WERI-Rb-1 (cell line): ENCODE measurements at regions not wholly inside any gene's neighbourhood (a gene's known extent, or its start where the extent isn't known, plus 50 kb on each side); places are given as distances from the start of the nearest gene placed in this dataset.

Experiments
- DNase-seq: peaks from one replicate; pipeline ENCODE4 v3.0.0-alpha.2; 2020
- H3K27ac ChIP-seq: fragments of 250-450 bp; sonication (Bioruptor Pico); 2 replicates; pipeline ENCODE4 v1.5.1; 2020; ENCODE audit warnings: mild to moderate bottlenecking, moderate library complexity
- H3K27me3 ChIP-seq: fragments of 250-450 bp; sonication (Bioruptor Pico); 2 replicates; pipeline ENCODE4 v1.5.1; 2021; ENCODE audit warnings: mild to moderate bottlenecking, low read depth, moderate library complexity; ENCODE audit not compliant: insufficient read depth, severe bottlenecking
- H3K36me3 ChIP-seq: fragments of 250-450 bp; sonication (Bioruptor Pico); 2 replicates; pipeline ENCODE4 v1.5.1; 2020; ENCODE audit warnings: mild to moderate bottlenecking, moderate library complexity
- H3K4me3 ChIP-seq: 2 replicates; pipeline ENCODE4 v1.5.1; 2011; ENCODE audit warnings: low read depth, mild to moderate bottlenecking, control low read depth, low read length
- H3K9me3 ChIP-seq: fragments of 250-450 bp; sonication (Bioruptor Pico); 2 replicates; pipeline ENCODE4 v1.5.1; 2021; ENCODE audit warnings: mild to moderate bottlenecking, moderate library complexity; ENCODE audit not compliant: severe bottlenecking
- CTCF ChIP-seq: IDR thresholded peaks from 2 replicates; pipeline ENCODE4 v1.5.1; 2011; ENCODE audit warnings: low read depth, mild to moderate bottlenecking, control low read depth, inconsistent platforms, low read length

- H3K27ac ChIP-seq = no peak overlapping the region
- H3K4me3 ChIP-seq = no peak overlapping the region
- H3K36me3 ChIP-seq = no peaks in the 10 kb centered on the region
- H3K9me3 ChIP-seq = no peaks in the 10 kb centered on the region
- TF ChIP-seq CTCF = no peak
- H3K27me3 ChIP-seq = no peaks in the 10 kb centered on the region
- no peak for DNase-seq
Observed at GRCh38 chr1:216914974-216915373, 191.7 kb upstream of the ESRRG start.

- TF ChIP-seq CTCF = no peak
Observed at GRCh38 chr1:216913976-216914375, 190.7 kb upstream of the ESRRG start.

GRCh38 chr1:216910081-216910840, 187.0 kb upstream of the ESRRG start:
- Histone ChIP-seq H3K27me3 (no peaks in the 10 kb centered on the region), H3K27ac (no peak overlapping the region), H3K4me3 (no peak overlapping the region), H3K36me3 (no peaks in the 10 kb centered on the region), H3K9me3 (no peaks in the 10 kb centered on the region)
- no peak for TF ChIP-seq CTCF
- DNase-seq = no peak

More at GRCh38 chr1:216913976-216914375, 190.7 kb upstream of the ESRRG start:
- Histone ChIP-seq H3K27me3 (no peaks in the 10 kb centered on the region), H3K4me3 (no peak overlapping the region), H3K36me3 (no peaks in the 10 kb centered on the region), H3K27ac (no peak overlapping the region), H3K9me3 (no peaks in the 10 kb centered on the region)
- DNase-seq = no peak

GRCh38 chr1:216908126-216908525, 184.9 kb upstream of the ESRRG start:
- no peak overlapping the region for H3K27ac ChIP-seq
- H3K36me3 ChIP-seq = no peaks in the 10 kb centered on the region
- DNase-seq = no peak
- H3K27me3 ChIP-seq = no peaks in the 10 kb centered on the region
- H3K4me3 ChIP-seq = no peak overlapping the region
- no peaks in the 10 kb centered on the region for H3K9me3 ChIP-seq
- TF ChIP-seq CTCF = no peak

GRCh38 chr1:216907100-216907499, 183.9 kb upstream of the ESRRG start:
- Histone ChIP-seq H3K4me3 (no peak overlapping the region), H3K9me3 (no peaks in the 10 kb centered on the region), H3K36me3 (no peaks in the 10 kb centered on the region), H3K27me3 (no peaks in the 10 kb centered on the region), H3K27ac (no peak overlapping the region)
- no peak for DNase-seq
- TF ChIP-seq CTCF = no peak

GRCh38 chr1:216905781-216906180, 182.6 kb upstream of the ESRRG start:
- no peak overlapping the region for H3K4me3 ChIP-seq
- no peaks in the 10 kb centered on the region for H3K9me3 ChIP-seq
- no peaks in the 10 kb centered on the region for H3K27me3 ChIP-seq
- no peaks in the 10 kb centered on the region for H3K36me3 ChIP-seq
- no peak for DNase-seq
- no peak for TF ChIP-seq CTCF
- H3K27ac ChIP-seq = no peak overlapping the region
